ENCODE measurements at regions not wholly inside any gene's neighbourhood (a gene's known extent, or its start where the extent isn't known, plus 50 kb on each side); places are given as distances from the start of the nearest gene placed in this dataset.
"Not testable (repeated sequence)": the region's sequence is repeated elsewhere in the genome, so short reads cannot be mapped to it uniquely, and the experiment has no call there.

- Histone ChIP-seq H3K36me3 (ENCODE audit: control insufficient read depth, insufficient read depth, low read length) (no peaks in the 10 kb centered on the region), H3K4me3 (ENCODE audit: low read length) (no peak overlapping the region), H3K9ac (ENCODE audit: low read length) (no peak overlapping the region), H3K4me1 (ENCODE audit: control insufficient read depth, insufficient read depth, low read length) (no peaks in the 10 kb centered on the region), H3K27ac (ENCODE audit: low read depth, low read length) (no peak overlapping the region), H3K27me3 (ENCODE audit: control insufficient read depth, insufficient read depth, low read length) (no peaks in the 10 kb centered on the region)
These were observed 196.3 kb downstream of the DCDC2C start for GRCh38 chr2:3899536-3900155.

- no peaks in the 10 kb centered on the region for H3K4me1 ChIP-seq (ENCODE audit: control insufficient read depth, insufficient read depth, low read length)
- H3K27ac ChIP-seq (ENCODE audit: low read depth, low read length), result no peak overlapping the region
- H3K27me3 ChIP-seq (ENCODE audit: control insufficient read depth, insufficient read depth, low read length), result no peaks in the 10 kb centered on the region
- H3K9ac ChIP-seq (ENCODE audit: low read length), result no peak overlapping the region
- H3K4me3 ChIP-seq (ENCODE audit: low read length), result no peak overlapping the region
- no peaks in the 10 kb centered on the region for H3K36me3 ChIP-seq (ENCODE audit: control insufficient read depth, insufficient read depth, low read length)
These were observed 198.8 kb downstream of the DCDC2C start for GRCh38 chr2:3902131-3902530.

GRCh38 chr2:3904061-3904460 lies 200.7 kb downstream of the DCDC2C start:
- no peaks in the 10 kb centered on the region for H3K27me3 ChIP-seq (ENCODE audit: control insufficient read depth, insufficient read depth, low read length)
- H3K36me3 ChIP-seq (ENCODE audit: control insufficient read depth, insufficient read depth, low read length), result no peaks in the 10 kb centered on the region
- H3K4me1 ChIP-seq (ENCODE audit: control insufficient read depth, insufficient read depth, low read length), result no peaks in the 10 kb centered on the region
- no peak overlapping the region for H3K4me3 ChIP-seq (ENCODE audit: low read length)
- H3K9ac ChIP-seq (ENCODE audit: low read length), result no peak overlapping the region
- no peak overlapping the region for H3K27ac ChIP-seq (ENCODE audit: low read depth, low read length)

- H3K27ac ChIP-seq (ENCODE audit: low read depth, low read length); H3K4me1 ChIP-seq (ENCODE audit: control insufficient read depth, insufficient read depth, low read length); H3K36me3 ChIP-seq (ENCODE audit: control insufficient read depth, insufficient read depth, low read length); H3K27me3 ChIP-seq (ENCODE audit: control insufficient read depth, insufficient read depth, low read length); H3K9ac ChIP-seq (ENCODE audit: low read length); H3K4me3 ChIP-seq (ENCODE audit: low read length): not testable (repeated sequence)
These were observed 205.1 kb downstream of the DCDC2C start for GRCh38 chr2:3908498-3908897.

- Histone ChIP-seq H3K27me3 (ENCODE audit: control insufficient read depth, insufficient read depth, low read length) (no peaks in the 10 kb centered on the region), H3K9ac (ENCODE audit: low read length) (no peak overlapping the region), H3K36me3 (ENCODE audit: control insufficient read depth, insufficient read depth, low read length) (no peaks in the 10 kb centered on the region), H3K4me3 (ENCODE audit: low read length) (no peak overlapping the region), H3K27ac (ENCODE audit: low read depth, low read length) (no peak overlapping the region), H3K4me1 (ENCODE audit: control insufficient read depth, insufficient read depth, low read length) (no peaks in the 10 kb centered on the region)
These were observed 208.6 kb downstream of the DCDC2C start for GRCh38 chr2:3911882-3912455.

GRCh38 chr2:3913166-3913565 lies 209.8 kb downstream of the DCDC2C start:
- Histone ChIP-seq H3K27me3 (ENCODE audit: control insufficient read depth, insufficient read depth, low read length) (no peaks in the 10 kb centered on the region), H3K27ac (ENCODE audit: low read depth, low read length) (no peak overlapping the region), H3K4me3 (ENCODE audit: low read length) (no peak overlapping the region), H3K4me1 (ENCODE audit: control insufficient read depth, insufficient read depth, low read length) (no peaks in the 10 kb centered on the region), H3K36me3 (ENCODE audit: control insufficient read depth, insufficient read depth, low read length) (no peaks in the 10 kb centered on the region), H3K9ac (ENCODE audit: low read length) (no peak overlapping the region)

GRCh38 chr2:3914241-3914640 lies 210.9 kb downstream of the DCDC2C start:
- no peak overlapping the region for H3K27ac ChIP-seq (ENCODE audit: low read depth, low read length)
- H3K4me3 ChIP-seq (ENCODE audit: low read length), result no peak overlapping the region
- no peaks in the 10 kb centered on the region for H3K36me3 ChIP-seq (ENCODE audit: control insufficient read depth, insufficient read depth, low read length)
- no peaks in the 10 kb centered on the region for H3K4me1 ChIP-seq (ENCODE audit: control insufficient read depth, insufficient read depth, low read length)
- no peaks in the 10 kb centered on the region for H3K27me3 ChIP-seq (ENCODE audit: control insufficient read depth, insufficient read depth, low read length)
- no peak overlapping the region for H3K9ac ChIP-seq (ENCODE audit: low read length)

- no peak overlapping the region for H3K27ac ChIP-seq (ENCODE audit: low read depth, low read length)
- H3K27me3 ChIP-seq (ENCODE audit: control insufficient read depth, insufficient read depth, low read length), result no peaks in the 10 kb centered on the region
- no peak overlapping the region for H3K9ac ChIP-seq (ENCODE audit: low read length)
- no peak overlapping the region for H3K4me3 ChIP-seq (ENCODE audit: low read length)
- no peaks in the 10 kb centered on the region for H3K4me1 ChIP-seq (ENCODE audit: control insufficient read depth, insufficient read depth, low read length)
- no peaks in the 10 kb centered on the region for H3K36me3 ChIP-seq (ENCODE audit: control insufficient read depth, insufficient read depth, low read length)
These were observed 223.7 kb downstream of the DCDC2C start for GRCh38 chr2:3927031-3927430.

GRCh38 chr2:3929374-3929773 lies 226.0 kb downstream of the DCDC2C start:
- Histone ChIP-seq H3K4me3 (ENCODE audit: low read length) (no peak overlapping the region), H3K27me3 (ENCODE audit: control insufficient read depth, insufficient read depth, low read length) (no peaks in the 10 kb centered on the region), H3K9ac (ENCODE audit: low read length) (no peak overlapping the region), H3K27ac (ENCODE audit: low read depth, low read length) (no peak overlapping the region), H3K36me3 (ENCODE audit: control insufficient read depth, insufficient read depth, low read length) (no peaks in the 10 kb centered on the region), H3K4me1 (ENCODE audit: control insufficient read depth, insufficient read depth, low read length) (no peaks in the 10 kb centered on the region)

- Histone ChIP-seq H3K4me1 (ENCODE audit: control insufficient read depth, insufficient read depth, low read length) (no peaks in the 10 kb centered on the region), H3K4me3 (ENCODE audit: low read length) (no peak overlapping the region), H3K36me3 (ENCODE audit: control insufficient read depth, insufficient read depth, low read length) (no peaks in the 10 kb centered on the region), H3K27me3 (ENCODE audit: control insufficient read depth, insufficient read depth, low read length) (no peaks in the 10 kb centered on the region), H3K9ac (ENCODE audit: low read length) (no peak overlapping the region), H3K27ac (ENCODE audit: low read depth, low read length) (no peak overlapping the region)
These were observed 226.9 kb downstream of the DCDC2C start for GRCh38 chr2:3930246-3930645.

- Histone ChIP-seq H3K27ac (ENCODE audit: low read depth, low read length) (no peak overlapping the region), H3K27me3 (ENCODE audit: control insufficient read depth, insufficient read depth, low read length) (no peaks in the 10 kb centered on the region), H3K4me1 (ENCODE audit: control insufficient read depth, insufficient read depth, low read length) (no peaks in the 10 kb centered on the region), H3K4me3 (ENCODE audit: low read length) (no peak overlapping the region), H3K36me3 (ENCODE audit: control insufficient read depth, insufficient read depth, low read length) (no peaks in the 10 kb centered on the region), H3K9ac (ENCODE audit: low read length) (no peak overlapping the region)
These were observed 237.3 kb downstream of the DCDC2C start for GRCh38 chr2:3940661-3941060.

- no peaks in the 10 kb centered on the region for H3K27me3 ChIP-seq (ENCODE audit: control insufficient read depth, insufficient read depth, low read length)
- no peaks in the 10 kb centered on the region for H3K4me1 ChIP-seq (ENCODE audit: control insufficient read depth, insufficient read depth, low read length)
- H3K4me3 ChIP-seq (ENCODE audit: low read length), result no peak overlapping the region
- H3K36me3 ChIP-seq (ENCODE audit: control insufficient read depth, insufficient read depth, low read length), result no peaks in the 10 kb centered on the region
- no peak overlapping the region for H3K27ac ChIP-seq (ENCODE audit: low read depth, low read length)
- H3K9ac ChIP-seq (ENCODE audit: low read length), result no peak overlapping the region
These were observed 239.5 kb downstream of the DCDC2C start for GRCh38 chr2:3942841-3943240.

- Histone ChIP-seq H3K9ac (ENCODE audit: low read length) (no peak overlapping the region), H3K27me3 (ENCODE audit: control insufficient read depth, insufficient read depth, low read length) (no peaks in the 10 kb centered on the region), H3K4me1 (ENCODE audit: control insufficient read depth, insufficient read depth, low read length) (no peaks in the 10 kb centered on the region), H3K27ac (ENCODE audit: low read depth, low read length) (no peak overlapping the region), H3K4me3 (ENCODE audit: low read length) (no peak overlapping the region), H3K36me3 (ENCODE audit: control insufficient read depth, insufficient read depth, low read length) (no peaks in the 10 kb centered on the region)
These were observed 240.7 kb downstream of the DCDC2C start for GRCh38 chr2:3944071-3944470.

All from rectal smooth muscle tissue (tissue), 1 donor.